Stimulated activated CD8-positive, alpha-beta memory T cell treated with anti-CD3 and anti-CD28 coated beads, Interleukin-2, amount 100 ng/mL, for 1 hour (primary cell): ENCODE measurements at regions not wholly inside any gene's neighbourhood (a gene's known extent, or its start where the extent isn't known, plus 50 kb on each side); places are given as distances from the start of the nearest gene placed in this dataset.

Source experiments
- DNase-seq, 2 donors: peaks; one replicate each; pipeline ENCODE4 v3.0.0-alpha.2; 2020; ENCODE audit warnings: low read depth in 2 of 2

- no peak for DNase-seq
These were observed 449.2 kb upstream of the ADGRL3 start for GRCh38 chr4:60750962-60751361.

DNA sequence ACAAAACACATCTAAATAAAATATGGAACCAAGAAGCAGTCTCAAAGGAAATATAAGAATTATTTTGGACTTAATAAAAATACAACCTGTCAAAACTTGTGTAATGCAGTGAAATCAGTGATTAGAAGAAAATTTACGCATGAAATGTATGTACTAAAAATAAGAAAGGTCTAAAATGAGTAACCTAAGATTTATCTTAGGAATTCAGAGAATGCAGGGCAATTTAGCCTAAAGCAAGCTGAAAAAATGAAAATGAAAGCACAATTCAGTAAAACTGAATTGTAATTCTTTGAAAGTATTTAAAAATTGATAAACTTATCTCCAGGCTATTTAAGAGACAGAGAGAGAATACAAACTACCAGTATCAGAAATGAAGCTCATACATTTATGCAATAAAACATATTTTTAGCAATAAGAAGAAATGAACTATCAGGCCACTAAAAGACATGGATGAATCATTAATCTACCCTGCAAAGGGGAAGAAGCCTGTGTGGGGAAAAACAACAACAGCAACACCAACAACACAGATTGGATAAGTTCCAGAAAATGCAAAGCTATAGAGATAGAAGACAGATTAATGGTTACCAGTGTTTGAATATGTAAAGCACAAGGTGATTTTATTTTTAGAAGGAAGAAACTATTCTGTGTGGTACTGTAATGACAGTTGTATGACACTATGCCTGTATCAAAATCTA is 442.0 kb upstream of the ADGRL3 start:
- no peak for DNase-seq

DNA sequence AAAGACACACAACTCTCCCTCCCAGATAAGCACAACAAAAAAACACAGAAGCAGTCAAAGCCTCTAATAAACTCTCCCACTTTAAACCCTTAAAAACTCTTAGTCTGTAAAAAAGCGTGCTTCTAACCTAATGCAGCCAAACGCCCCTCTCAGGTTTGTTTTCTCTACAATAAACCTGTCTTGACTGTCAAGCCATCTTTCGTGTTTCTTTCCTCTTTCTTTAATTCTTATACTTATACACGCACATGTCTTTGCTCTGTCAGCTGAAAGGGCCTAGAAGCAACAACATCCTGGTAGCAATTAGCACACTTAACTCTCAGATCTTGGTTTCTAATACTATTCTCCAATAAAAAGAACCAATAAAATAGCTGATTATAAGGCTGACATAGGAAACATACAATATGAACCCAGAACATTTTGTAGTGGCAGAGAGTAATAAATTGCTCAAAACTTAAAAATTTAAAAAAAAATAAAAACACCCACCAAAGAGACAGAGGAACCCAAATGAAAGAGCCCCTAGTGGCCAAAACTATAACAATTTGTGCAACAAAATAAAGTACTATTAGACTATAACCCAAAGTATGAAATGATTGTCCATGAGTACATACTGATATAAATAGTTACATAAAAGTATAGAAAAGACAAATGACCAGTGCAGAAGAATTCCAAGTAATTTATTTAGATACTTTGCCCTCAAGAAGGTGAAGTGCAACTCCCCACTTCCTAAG is 440.4 kb upstream of the ADGRL3 start:
- DNase-seq: no peak

- DNase-seq: no peak
These were observed 419.3 kb upstream of the ADGRL3 start for GRCh38 chr4:60780874-60781273.

GRCh38 chr4:60790608-60791007 is 409.5 kb upstream of the ADGRL3 start:
- DNase-seq: no peak

DNA sequence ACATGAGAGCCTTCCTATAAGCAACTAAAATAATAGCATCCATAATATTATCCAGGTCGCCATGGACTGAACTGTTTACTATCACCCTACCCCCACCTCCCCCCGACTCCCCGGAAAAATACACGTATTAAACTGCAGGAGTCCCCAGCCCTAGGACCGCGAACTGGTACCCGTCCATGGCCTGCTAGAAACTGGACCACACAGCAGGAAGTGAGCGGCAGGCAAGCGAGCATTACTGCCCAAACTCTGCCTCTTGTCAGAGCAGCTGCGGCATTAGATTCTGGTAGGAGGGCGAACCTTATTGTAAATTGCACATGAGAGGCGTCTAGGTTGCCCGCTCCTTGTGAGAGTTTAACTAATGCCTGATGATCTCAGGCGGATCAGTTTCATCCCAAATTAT is 405.8 kb upstream of the ADGRL3 start:
- DNase-seq: no peak

- DNase-seq: no peak
These were observed 400.9 kb upstream of the ADGRL3 start for GRCh38 chr4:60799214-60799613.

GRCh38 chr4:60800701-60801100 is 399.4 kb upstream of the ADGRL3 start:
- DNase-seq: no peak

- no peak for DNase-seq
These were observed 394.4 kb upstream of the ADGRL3 start for GRCh38 chr4:60805500-60806313.

DNA sequence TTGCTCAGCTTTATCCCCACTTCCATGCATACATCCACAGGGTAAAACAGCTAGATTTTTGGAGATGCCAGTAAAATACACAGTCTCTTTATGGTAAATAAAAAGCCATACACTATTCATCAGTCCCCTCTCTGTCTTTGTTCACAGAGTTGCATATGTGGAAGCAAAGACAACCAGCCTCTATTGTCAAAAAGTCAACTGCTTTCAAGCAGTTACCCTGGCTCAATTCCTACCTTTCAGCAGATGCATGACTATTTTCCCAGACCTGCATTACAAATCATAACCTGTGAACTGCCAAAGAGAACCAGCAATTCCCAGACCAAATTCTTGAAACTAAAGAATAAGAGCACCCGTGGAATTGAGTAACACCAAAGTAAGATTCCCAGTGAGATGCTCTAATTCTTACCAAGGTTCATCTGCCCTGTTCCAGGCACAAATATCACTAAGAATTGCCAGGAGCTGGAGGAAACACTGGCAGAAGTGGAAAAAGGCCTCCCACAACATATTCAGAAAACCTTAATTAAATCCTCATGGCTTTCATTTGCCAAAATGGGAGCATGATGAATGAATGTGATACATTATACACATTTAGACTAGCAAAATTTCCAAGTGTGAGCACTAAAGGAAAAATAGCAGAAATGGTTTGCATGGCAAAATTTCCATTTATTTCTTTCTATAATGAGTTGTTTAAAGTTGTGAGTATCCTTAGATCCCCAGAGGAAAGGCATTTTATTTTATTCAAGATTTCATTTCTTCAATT is 391.2 kb upstream of the ADGRL3 start:
- no peak for DNase-seq

- no peak for DNase-seq
These were observed 390.7 kb upstream of the ADGRL3 start for GRCh38 chr4:60809486-60809800.

DNA sequence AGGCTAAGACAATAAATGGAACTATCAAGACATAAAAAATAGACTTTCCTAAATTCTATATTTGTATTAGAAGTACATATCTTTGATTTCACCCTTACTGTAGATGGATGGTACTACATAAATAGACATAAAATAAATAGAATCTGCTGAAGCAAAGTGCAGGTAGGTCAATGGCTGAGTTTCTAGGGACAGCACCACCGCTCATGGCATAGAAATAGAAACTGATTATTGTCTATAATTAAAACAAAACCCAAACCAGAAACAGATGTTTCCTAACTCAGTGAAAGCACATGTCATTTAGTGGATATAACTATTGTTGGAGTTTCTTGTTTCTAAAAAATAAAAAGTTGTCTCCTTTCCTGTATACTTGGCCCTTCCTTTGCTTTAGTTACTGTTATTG is 387.3 kb upstream of the ADGRL3 start:
- DNase-seq: no peak

DNA sequence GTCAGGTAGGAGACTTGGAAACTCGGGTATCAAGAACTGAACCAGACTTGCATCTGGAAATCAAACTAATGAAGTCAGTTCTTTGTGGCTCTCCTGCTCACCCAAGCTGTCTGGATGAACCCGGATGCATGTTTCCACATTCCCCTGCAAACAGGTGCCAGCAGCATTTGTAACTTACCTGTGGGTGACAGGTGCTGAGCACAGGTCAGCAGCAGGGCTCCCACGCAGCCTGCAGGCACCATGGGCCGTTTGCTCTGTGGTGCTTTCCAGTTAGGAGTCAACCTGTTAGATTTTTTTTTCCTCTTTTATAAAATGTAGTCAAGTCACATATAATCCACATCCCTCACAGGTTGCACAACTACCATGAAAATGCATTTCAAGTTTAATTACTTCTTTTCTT is 385.6 kb upstream of the ADGRL3 start:
- DNase-seq: no peak

- no peak for DNase-seq
These were observed 382.5 kb upstream of the ADGRL3 start for GRCh38 chr4:60817609-60818008.

- DNase-seq: no peak
These were observed 377.1 kb upstream of the ADGRL3 start for GRCh38 chr4:60822986-60823385.

GRCh38 chr4:60840020-60840419 is 360.1 kb upstream of the ADGRL3 start:
- DNase-seq: no peak

GRCh38 chr4:60846678-60847077 is 353.4 kb upstream of the ADGRL3 start:
- DNase-seq: no peak

DNA sequence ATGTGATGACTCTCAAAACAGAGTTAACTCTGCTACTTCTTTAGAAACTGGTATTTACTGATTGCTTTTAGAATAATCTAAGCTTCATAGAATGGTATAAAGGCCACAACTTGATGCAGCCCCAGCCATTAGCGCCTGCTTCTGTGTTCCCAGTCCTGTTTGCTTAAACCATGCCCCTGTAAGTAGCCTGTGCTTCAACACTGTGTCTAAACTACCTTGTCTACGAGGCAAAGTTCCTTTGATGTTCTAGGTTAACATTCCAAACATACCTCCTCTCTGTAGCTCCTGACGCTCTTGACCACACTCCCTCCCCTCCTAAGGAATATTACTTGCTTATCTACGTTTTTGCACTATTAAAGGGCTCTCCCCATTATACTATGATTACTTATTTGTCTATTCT is 352.5 kb upstream of the ADGRL3 start:
- no peak for DNase-seq

GRCh38 chr4:60857130-60857753 is 342.9 kb upstream of the ADGRL3 start:
- DNase-seq: no peak

DNA sequence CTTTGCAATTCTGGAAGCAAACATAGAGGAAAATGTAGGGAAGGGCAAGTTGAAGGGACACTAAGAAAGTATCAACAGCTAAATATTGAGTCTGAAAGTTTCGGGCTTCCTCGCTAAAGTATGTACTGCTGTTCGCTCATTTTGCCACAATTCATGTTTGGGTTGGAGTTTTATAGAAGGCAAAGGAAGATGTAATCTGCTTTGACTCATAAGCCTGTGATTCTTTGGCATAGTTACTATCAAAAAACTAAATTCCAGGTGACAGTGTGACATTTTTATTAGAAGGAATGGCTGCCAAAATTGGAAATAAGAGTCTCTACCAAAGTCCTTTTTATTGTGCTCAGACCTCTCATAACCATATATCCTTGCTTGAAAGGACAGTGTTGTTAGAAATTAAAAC is 336.7 kb upstream of the ADGRL3 start:
- no peak for DNase-seq

DNA sequence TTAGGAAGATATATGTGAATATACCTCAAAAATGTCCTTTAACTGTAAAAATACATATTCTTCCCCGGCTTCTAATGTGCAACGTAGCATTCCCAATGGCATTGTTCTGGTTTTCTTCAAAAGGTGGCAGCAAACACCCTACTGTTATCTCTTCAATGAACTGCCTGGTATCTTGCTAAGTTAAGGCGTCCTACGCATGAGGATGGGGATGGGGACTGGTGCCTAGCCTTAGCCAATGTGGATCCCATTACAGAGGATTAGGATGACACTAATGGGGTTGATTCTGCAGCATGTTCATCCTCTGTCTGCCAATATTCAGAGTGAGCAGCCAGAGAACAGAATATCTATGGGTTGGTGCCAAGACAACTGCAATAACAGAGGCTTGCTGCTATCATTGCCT is 334.9 kb upstream of the ADGRL3 start:
- DNase-seq: no peak
